ENCODE measurements at regions not wholly inside any gene's neighbourhood (a gene's known extent, or its start where the extent isn't known, plus 50 kb on each side); places are given as distances from the start of the nearest gene placed in this dataset.

- TF ChIP-seq CTCF (IDR thresholded peaks at IDR 0.05; ENCODE audit: low read depth, low read length) = no peak
- Histone ChIP-seq H3K4me3 (no peak overlapping the region), H3K27me3 (no peaks in the 10 kb centered on the region), H3K4me1 (ENCODE audit: low read depth) (no peaks in the 10 kb centered on the region), H3K36me3 (no peaks in the 10 kb centered on the region), H3K9me3 (ENCODE audit: low read depth) (no peaks in the 10 kb centered on the region), H3K27ac (no peak overlapping the region)
- DNase-seq (ENCODE audit: low read depth in 1 of 2, low spot score in 1 of 2) = no peak
Observed at GRCh38 chr21:17427831-17428483, 84.9 kb upstream of the CXADR start.

- no peak for TF ChIP-seq CTCF (IDR thresholded peaks at IDR 0.05; ENCODE audit: low read depth, low read length)
- Histone ChIP-seq H3K9me3 (ENCODE audit: low read depth) (no peaks in the 10 kb centered on the region), H3K36me3 (no peaks in the 10 kb centered on the region), H3K4me1 (ENCODE audit: low read depth) (no peaks in the 10 kb centered on the region), H3K27ac (no peak overlapping the region), H3K4me3 (no peak overlapping the region), H3K27me3 (no peaks in the 10 kb centered on the region)
- no peak for DNase-seq (ENCODE audit: low read depth in 1 of 2, low spot score in 1 of 2)
Observed at GRCh38 chr21:17428484-17428869, 84.4 kb upstream of the CXADR start.

- Histone ChIP-seq H3K36me3 (no peaks in the 10 kb centered on the region), H3K9me3 (ENCODE audit: low read depth) (no peaks in the 10 kb centered on the region), H3K27ac (no peak overlapping the region), H3K4me3 (no peak overlapping the region), H3K27me3 (no peaks in the 10 kb centered on the region), H3K4me1 (ENCODE audit: low read depth) (no peaks in the 10 kb centered on the region)
- no peak for DNase-seq (ENCODE audit: low read depth in 1 of 2, low spot score in 1 of 2)
- TF ChIP-seq CTCF (IDR thresholded peaks at IDR 0.05; ENCODE audit: low read depth, low read length) = no peak
Observed at GRCh38 chr21:17428980-17429379, 83.9 kb upstream of the CXADR start.

- H3K9me3 ChIP-seq (ENCODE audit: low read depth) = no peaks in the 10 kb centered on the region
- no peaks in the 10 kb centered on the region for H3K27me3 ChIP-seq
- H3K4me3 ChIP-seq = no peak overlapping the region
- H3K4me1 ChIP-seq (ENCODE audit: low read depth) = no peaks in the 10 kb centered on the region
- H3K27ac ChIP-seq = no peak overlapping the region
- no peak for TF ChIP-seq CTCF (IDR thresholded peaks at IDR 0.05; ENCODE audit: low read depth, low read length)
- no peaks in the 10 kb centered on the region for H3K36me3 ChIP-seq
- DNase-seq (ENCODE audit: low read depth in 1 of 2, low spot score in 1 of 2) = no peak
Observed at GRCh38 chr21:17429936-17430335, 82.9 kb upstream of the CXADR start.

GRCh38 chr21:17432732-17433057 lies 80.1 kb upstream of the CXADR start:
- no peaks in the 10 kb centered on the region for H3K36me3 ChIP-seq
- H3K4me3 ChIP-seq = no peak overlapping the region
- TF ChIP-seq CTCF (IDR thresholded peaks at IDR 0.05; ENCODE audit: low read depth, low read length) = no peak
- no peaks in the 10 kb centered on the region for H3K4me1 ChIP-seq (ENCODE audit: low read depth)
- H3K27ac ChIP-seq = no peak overlapping the region
- no peak for DNase-seq (ENCODE audit: low read depth in 1 of 2, low spot score in 1 of 2)
- no peaks in the 10 kb centered on the region for H3K27me3 ChIP-seq
- H3K9me3 ChIP-seq (ENCODE audit: low read depth) = no peaks in the 10 kb centered on the region

GRCh38 chr21:17433730-17434129 lies 79.1 kb upstream of the CXADR start:
- no peak for DNase-seq (ENCODE audit: low read depth in 1 of 2, low spot score in 1 of 2)
- no peak overlapping the region for H3K27ac ChIP-seq
- no peak overlapping the region for H3K4me3 ChIP-seq
- no peaks in the 10 kb centered on the region for H3K36me3 ChIP-seq
- H3K4me1 ChIP-seq (ENCODE audit: low read depth) = no peaks in the 10 kb centered on the region
- H3K9me3 ChIP-seq (ENCODE audit: low read depth) = no peaks in the 10 kb centered on the region
- no peaks in the 10 kb centered on the region for H3K27me3 ChIP-seq
- TF ChIP-seq CTCF (IDR thresholded peaks at IDR 0.05; ENCODE audit: low read depth, low read length) = no peak
